HG03469 (cell line): ENCODE measurements at regions not wholly inside any gene's neighbourhood (a gene's known extent, or its start where the extent isn't known, plus 50 kb on each side); places are given as distances from the start of the nearest gene placed in this dataset.
"Not testable (repeated sequence)": the region's sequence is repeated elsewhere in the genome, so short reads cannot be mapped to it uniquely, and the experiment has no call there.

Source experiments
- ATAC-seq: cut with Tn5 transposase; IDR thresholded peaks from one replicate; pipeline ENCODE4 v1.9.1; 2021; ENCODE audit warnings: mild to moderate bottlenecking, moderate library complexity, moderate number of reproducible peaks; ENCODE audit not compliant: unreplicated experiment

DNA sequence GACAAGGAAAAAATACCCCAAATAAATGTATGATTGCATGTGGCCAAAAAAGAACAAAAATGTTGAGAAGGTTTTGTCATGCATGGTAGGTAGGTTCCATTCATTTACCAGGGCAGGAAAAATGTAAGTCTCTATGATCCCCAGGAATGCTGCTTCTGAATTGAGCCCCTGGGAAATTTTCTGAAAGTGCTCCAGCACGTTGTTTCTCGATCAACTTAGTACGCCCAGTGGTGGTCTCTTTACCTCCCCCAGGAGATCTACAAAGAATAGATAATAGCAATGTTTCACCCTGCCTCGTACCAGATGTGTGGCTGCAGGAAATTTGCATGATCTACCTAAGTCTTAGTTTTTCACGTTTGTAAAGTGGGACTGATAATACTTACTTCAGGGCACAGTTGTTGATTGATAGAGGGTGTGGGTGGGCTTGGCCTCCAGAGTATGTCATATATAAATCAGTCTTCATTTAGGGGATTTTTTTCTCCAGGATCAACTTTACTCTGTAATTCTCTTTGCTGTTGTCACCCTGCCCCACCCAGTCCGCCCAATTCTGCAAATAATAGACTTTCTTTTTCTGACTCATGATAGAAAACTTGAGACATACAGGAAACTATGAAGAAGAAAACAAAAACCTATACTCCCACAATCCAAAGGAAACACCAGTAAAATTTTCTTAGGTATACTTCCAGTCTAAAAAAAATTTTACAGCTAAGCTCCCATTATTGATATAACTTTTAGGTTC lies 462.0 kb upstream of the RUNX1 start:
- ATAC-seq: no peak

DNA sequence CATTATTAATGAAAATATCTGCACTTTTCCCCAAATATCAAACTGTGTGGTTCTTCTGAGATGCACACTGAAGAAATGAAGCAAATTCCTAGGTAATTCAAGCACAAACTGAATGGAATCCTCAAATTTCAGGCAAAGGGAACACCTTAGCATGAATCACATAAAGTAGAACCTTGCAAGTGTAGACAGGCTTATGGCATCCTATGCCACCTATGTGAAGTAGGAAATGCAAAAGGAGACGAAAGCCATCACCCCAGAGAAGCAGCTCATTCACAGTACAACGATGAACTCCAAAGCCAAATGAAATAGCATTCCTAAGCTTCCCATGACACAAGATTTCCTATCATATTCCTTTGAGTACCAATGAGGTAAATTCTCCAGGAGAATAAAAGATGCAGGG lies 461.2 kb upstream of the RUNX1 start:
- no peak for ATAC-seq

DNA sequence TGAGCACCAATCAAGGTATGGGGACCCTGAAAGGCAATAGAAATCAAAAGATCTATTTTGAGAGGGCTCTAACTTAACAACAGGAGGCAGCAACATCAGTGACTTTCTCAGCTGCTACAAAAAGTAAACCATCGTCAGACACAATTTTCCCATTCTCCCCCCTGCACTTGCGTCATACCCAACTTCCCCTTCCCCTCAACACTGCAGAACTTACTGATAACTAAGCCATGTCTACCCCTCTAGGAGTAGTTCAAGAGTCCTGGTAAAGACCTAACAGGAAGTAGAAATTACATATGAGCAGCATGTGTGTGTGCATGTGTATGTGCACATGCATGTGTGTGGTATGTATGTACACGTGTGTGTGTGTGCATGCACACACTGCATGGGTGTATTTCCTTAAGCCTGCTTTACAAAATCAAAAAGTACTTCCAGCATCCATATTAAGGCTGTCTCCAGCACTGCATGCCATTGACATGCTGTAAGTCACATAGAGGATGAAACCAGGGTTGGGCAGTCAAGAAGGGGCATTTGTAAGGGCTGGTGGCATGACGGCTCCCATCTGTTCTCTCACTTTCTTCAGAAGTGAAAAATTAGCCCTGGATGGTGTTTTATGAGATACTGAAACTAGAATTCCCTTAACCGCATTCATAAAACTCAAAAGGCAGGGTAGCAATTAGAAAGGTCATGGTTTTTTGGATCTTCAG lies 460.1 kb upstream of the RUNX1 start:
- ATAC-seq: no peak

DNA sequence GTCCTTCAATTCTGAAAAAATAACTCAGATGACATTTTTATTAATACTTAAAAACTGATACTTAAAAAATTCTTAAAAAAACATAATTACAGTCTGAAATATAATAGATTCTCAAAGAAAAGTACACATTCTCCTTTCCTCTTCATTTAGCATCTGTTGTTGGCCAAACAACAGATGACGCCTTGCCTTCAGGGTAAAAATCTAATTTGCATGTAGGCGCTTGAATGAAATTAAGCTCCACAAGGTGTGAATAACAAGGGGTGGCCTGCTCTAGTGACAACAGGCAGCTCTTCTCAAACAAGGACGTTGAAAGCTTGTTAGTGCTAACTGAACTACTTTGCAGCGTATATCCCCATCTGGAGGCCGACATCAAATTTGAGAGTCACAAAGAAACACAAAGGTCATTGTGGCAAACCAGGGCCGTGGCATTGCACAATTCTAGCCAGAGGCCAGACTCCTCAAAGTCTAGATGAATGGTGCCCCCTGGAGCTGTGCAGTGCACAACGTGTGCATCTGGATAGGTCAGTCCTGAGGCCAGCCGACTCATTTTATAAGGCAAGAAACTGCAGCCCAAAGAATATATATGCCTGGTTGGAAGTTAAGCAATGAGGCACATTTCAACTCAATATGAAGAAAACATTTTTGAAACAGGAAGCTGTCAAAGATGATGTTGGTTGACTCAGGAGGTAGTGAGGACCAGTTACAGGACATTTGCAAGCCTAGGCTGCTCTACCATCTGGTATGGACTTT lies 459.2 kb upstream of the RUNX1 start:
- no peak for ATAC-seq

DNA sequence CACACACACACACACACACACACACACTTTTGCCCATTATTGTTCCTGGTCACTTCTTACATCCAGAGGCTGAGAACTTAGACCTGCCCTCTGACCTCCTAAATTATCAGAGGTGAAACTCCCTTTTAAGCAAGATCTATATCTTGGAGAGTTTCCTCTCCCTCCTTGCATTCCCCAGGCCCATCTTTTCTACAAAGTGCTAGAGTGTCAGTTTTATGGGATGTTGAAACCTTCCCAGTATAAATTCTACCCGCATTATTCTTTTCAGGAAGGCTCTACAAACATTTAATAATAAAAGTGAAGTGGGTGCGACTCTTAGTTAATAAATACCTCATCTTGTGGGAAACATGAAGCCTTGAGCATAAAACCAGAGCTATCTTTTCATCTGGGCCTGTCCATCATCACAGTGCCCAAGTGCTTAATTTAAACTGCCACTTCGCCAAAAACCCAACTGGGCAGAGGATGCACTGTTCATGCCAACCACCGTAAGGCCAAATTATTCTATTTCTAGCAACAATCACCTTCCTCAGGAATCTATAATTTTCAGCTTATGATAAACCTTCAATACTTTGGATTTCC lies 458.2 kb upstream of the RUNX1 start:
- ATAC-seq: no peak

DNA sequence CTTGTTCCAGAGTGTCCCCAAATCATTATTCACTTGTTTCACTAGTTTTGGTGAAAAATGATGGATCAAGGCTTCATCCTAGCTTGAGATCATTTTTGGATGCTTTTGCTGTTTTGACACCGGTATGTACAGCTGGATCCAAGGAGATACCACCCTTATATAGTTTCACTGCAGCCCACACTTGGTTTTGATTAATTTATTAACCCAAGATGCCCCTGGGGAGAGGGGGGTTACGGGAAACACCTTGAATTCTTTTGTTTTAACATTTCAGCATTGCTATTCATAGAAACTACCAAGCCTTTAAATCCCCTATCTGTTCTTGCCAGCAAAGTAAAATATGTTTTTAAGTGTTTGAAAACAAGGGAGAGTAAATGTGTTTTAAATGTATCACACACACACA lies 457.7 kb upstream of the RUNX1 start:
- no peak for ATAC-seq

DNA sequence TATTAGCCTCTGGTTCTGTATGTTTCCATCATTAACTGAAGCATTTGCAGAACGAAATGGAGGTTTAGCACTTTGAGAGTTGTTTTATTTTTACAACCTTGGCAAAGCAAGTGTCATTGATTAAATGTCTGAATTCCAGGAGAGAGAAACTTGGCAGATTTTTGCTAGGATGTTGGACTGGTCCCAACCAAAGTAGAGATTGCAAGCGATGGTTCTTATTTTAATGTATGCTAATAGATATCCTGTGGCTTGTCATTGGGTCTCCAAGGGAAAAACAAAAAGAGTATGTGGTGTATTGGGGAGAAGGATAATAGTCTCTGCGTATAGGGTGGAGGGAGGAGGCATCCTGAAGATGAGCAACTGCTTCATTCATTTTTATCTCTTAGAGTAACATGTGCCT lies 457.2 kb upstream of the RUNX1 start:
- ATAC-seq: no peak

DNA sequence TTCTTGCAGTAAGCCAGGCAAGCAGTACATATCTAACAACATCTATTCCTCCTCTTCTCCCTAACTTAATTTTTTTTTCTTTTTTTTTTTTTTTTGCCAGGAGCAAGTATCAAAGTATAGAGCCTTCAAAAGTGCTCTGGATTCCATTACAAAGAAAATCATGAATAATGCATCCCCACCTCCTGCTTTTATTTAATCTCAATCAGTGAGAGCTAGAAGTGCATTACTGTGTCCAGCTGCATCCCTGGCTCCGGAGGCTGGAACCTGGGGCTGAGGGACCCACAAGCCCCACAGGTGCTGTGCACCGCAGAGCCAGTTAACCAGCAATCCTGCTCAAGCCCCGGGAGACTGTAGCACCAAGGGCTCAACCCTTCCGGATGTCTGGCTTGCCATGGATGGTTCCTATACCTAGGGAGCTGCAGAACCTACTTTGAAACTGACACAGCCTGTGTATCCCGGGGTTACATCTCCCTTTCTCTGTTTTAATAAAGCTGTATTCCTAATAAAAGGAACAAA lies 455.9 kb upstream of the RUNX1 start:
- ATAC-seq: no peak

DNA sequence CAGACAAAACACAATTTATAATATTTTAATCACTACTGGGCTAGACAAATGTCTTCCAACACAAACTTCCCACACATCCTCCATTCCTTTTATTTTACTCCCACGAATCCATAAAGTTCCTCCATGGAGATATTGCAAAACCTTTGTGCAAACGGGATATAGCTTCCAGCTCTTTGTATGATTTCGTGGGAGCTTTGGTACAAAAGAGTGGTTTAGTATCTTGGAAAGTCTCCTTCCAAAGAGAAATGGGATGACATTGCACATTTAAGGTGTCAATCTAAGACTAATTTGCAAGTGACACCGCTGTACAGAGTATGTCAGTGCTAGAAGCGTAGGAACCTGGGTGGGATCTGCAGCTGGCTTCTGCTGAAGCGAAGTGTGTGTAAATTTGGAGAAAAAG lies 455.2 kb upstream of the RUNX1 start:
- no peak for ATAC-seq

DNA sequence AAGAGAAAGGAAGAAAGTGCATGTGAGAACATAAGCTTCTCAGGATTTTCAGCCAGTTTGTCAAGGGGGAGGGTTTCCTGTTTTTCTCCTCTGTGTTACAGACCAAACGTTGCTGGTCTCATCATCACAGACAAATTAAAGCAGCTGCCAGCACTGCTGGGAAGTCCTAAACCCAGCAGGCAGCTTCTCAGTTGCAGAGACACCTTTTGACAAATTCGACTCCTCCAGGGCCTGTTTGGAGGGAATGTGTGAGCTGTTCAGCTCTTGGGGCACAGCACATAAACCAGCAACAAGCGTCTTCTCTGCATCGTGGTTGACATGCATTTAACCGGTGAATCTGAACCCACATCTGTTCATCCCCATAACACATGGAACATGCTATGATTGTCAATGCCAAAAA lies 454.6 kb upstream of the RUNX1 start:
- ATAC-seq: no peak

DNA sequence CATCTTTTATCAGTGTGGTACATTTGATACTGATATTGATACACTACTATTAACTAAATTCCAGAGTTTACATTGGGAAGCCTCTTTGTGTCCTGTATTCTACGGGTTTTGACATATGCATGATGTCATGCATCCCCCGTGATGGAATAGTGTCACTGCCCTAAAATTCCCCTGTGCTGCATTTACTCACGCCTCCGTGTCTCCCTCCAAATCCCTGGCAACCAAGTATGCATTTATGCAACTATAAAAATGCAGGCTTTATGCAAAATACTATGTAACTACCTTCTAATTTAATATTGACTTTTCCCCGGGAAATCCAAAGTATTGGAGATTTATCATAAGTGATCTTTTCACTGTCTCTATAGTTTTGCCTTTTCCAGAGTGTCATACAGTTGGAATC lies 453.7 kb upstream of the RUNX1 start:
- no peak for ATAC-seq

DNA sequence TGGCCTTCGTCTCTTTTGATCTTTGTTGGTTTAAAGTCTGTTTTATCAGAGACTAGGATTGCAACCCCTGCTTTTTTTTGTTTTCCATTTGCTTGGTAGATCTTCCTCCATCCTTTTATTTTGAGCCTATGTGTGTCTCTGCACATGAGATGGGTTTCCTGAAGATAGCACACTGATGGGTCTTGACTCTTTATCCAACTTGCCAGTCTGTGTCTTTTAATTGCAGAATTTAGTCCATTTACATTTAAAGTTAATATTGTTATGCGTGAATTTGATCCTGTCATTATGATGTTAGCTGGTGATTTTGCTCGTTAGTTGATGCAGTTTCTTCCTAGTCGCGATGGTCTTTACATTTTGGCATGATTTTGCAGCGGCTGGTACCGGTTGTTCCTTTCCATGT lies 448.4 kb upstream of the RUNX1 start:
- not testable (repeated sequence) for ATAC-seq

DNA sequence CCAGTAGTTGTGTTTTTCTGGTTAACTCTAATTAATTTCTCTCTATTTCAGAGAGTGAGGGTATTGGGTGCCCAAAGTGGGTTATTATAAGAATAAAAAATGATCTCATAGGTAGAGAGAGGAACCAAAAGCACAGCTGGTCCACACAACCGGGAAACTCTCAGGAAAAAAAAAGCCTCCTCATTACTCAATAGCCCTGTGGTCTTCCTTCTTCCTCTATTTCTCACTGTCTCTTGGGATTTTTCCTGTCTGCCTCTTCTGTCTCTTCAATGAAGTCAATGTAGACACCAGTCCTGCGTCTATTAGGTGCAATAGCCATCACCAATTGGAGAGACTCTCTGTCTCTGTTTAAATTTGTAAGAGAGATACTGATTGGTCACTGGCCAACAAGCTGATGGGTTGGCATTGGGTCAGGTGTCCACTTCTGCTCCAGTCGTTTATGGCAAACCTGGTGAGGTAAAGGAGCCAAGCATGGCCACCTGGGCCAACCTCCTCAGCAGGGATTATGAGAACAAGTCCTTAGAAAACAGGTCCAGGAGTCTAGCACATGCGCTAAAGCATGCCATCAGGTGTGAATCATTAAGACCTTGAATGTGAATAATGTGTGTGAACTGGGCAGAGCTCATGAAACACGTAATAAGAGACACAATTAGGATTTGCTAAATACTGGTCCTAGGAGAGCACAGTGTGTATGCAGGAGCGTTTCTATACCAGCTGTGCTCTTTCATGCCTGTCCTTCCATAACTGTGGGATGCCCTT lies 443.0 kb upstream of the RUNX1 start:
- ATAC-seq: no peak

DNA sequence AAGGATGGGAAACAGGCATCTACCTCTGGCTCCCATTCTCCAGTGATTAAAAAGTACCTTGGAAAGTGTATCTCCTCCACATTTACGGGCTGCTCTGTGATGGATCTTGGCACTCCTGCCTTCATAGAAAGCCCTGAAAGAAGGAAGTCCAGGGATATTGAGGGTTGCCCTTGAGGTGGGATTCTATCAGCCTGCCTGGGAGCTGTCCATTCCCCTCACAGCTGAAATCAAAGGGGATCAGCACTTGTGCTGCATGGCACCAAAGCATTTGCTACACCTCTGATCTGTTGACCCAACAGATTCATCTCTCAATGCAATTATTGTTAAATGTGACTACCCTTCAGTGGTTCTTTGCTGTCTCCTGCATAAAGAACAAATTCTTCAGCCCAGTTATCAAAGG lies 442.0 kb upstream of the RUNX1 start:
- no peak for ATAC-seq

DNA sequence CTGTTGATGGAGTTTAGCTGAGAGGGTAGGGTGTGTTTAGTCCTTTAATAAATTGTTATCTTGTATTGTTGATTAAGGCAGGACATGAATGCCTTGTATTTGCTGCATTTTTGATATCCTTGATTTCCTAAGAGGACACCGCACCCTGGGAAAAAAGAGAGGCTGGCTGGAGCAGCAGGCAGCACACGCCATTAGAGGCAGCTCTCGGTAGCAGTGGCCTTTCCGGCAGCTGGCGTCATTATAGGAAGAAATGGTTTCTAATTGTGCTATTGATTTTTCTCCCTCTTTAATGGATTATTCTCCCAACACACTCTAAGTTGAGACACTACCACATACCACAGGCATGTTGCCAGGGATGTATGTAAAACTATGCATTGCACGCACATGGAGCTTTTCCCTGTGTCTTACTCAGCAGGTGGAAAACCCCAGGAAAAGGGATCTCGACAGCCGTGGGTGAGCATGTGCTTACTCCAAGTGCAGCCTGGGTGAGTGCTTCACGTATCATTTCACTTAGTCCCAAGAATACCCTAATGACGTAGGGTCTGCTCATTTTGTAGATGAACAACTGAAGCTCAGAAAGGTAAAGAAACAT lies 440.4 kb upstream of the RUNX1 start:
- ATAC-seq: no peak

DNA sequence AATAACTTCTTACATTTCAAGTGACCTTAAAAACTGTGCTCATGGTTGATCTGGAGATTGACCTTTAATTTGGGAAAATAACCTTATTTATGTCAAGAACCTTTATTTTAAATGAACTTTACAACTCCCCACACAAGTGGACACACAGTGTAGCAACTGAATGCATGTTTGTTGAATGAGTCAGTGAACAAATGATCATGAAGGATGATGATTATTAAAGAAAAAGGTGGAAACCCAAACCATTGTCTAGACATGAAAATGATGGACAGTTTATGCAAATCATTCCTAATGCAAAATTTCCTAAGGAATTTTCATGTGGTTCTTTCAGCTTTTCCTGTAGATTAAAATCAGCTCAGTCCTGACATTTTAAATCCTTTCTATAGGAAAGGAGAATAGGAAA lies 439.8 kb upstream of the RUNX1 start:
- ATAC-seq: no peak

DNA sequence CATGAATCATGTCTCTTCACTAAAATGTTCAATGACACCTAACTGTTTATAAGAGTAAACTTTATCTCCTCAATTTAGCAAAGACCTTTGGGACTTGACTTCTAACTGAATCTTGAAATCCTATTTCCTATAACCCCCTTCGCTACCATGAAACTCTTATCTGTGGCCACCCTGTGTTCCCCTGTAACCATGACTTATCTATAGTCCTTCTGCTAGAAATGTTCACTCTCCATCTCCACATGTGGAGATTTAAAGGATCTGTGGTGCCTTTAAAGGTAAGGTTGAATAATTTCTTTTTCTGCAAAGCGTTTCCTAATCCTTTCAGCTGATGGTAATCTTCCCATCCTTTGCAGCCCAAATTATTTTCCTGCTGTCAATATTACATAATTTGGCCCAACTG lies 436.3 kb upstream of the RUNX1 start:
- no peak for ATAC-seq

DNA sequence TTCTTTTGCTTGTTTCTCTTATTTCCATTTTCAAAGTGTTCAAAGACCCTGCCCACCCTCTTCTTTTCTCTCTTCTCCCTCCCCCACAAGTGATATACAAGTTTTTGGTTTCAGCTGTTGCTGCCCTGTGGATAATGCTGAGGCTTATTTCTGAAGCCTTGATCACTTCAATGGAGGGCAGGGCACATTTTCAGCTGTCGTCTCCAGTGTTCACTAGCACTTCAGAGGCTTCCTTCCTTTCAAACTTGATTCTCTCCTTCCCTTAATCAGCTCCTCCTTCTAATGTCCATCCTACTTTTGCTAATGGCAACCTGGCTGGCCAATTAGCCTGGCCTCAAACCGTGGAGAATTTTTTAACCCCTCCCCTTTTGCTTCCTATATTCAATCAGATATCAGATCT lies 435.7 kb upstream of the RUNX1 start:
- no peak for ATAC-seq

DNA sequence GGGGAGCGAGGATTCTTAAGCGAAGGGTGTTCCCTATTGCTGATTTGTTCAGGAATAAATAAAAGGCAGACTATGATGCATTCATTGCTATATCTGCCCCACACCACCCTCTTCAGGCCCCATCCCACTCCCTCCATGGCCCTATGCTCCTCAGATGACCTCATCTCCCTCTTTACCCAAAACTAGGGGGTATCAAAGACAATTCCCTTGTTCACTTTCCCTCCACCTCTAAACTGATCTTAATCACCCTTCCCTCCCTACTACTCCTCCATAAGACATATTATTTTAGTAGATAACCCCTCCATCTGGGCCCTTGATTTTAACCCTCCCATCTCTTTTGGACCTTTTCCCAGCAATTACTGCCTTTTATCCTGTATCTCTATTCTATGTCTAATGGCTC lies 434.9 kb upstream of the RUNX1 start:
- no peak for ATAC-seq

DNA sequence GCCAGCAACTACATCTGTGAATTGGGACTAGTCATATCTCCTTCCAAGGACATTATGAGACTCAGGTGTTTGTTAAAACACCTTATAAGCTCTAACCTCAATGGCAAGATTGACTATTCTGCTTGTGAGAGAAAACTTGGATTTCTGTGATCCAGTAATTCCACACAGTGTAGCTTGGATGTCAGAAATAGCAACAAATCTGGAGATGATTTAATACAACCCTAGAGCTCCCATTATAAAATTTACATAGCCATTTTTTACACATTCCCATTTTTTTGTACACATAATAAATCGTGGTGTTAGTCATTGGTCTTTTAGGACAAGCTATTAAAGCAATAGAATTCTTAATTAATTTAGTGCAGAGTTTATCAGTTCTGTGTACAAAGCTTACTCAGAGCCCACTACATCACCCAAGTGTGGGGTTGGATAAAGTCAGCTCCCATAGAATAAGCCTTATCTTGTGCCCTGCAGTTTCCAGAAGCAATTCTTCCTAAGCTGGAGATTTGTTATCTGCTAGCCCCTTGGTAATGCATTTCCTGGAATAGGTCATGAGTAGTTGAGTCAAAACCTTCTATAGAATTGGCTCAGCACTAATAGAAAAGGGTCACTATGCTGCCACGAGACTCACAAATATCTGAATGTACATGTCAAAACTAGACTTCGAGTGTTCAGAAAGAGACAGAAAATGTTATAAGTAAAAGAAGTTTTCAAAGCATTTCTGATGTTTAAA lies 434.0 kb upstream of the RUNX1 start:
- ATAC-seq: no peak
